SK-N-SH (cell line): ENCODE measurements at regions not wholly inside any gene's neighbourhood (a gene's known extent, or its start where the extent isn't known, plus 50 kb on each side); places are given as distances from the start of the nearest gene placed in this dataset.

Experiments used
- CTCF ChIA-PET: fragments of 300-600, 350-600 bp; formaldehyde crosslinking; extraction: SDS; loops from one replicate; lab custom pipeline; 2021; lab: Yijun Ruan, JAX
- POLR2A ChIA-PET: fragments of 350-600 bp; sonication (Branson Sonifier 250); formaldehyde crosslinking; extraction: SDS; loops from one replicate; lab custom pipeline; 2020; ENCODE audit warnings: antibody characterized with exemption, inconsistent platforms; lab: Yijun Ruan, JAX
- DNase-seq: peaks from one replicate; pipeline ENCODE4 v3.0.0; 2012
- H2AFZ ChIP-seq: fragments of 200-600 bp; sonication (generic); 2 replicates; pipeline ENCODE4 v1.8.1; 2016; ENCODE audit warnings: antibody characterized with exemption, mild to moderate bottlenecking, low read depth
- H3F3A ChIP-seq: fragments of 200-600 bp; sonication (generic); replicated peaks from 2 replicates; pipeline ENCODE3; 2016; ENCODE audit warnings: antibody characterized with exemption, mild to moderate bottlenecking; ENCODE audit not compliant: insufficient read depth
- H3K27ac ChIP-seq, 2 experiments: fragments of 200-500 bp in 1 of 2; fragments of 200-600 bp in 1 of 2; sonication (Bioruptor generic) in 1 of 2; sonication (generic), shearing (Covaris generic) in 1 of 2; 2 replicates each; pipeline versions ENCODE4 v1.5.1 to v1.6.1; 2014 to 2016; ENCODE audit warnings: low read depth in 2 of 2, inconsistent platforms in 1 of 2, low read length in 1 of 2, mild to moderate bottlenecking in 1 of 2, mixed read lengths in 1 of 2
- H3K27me3 ChIP-seq: fragments of 200-600 bp; sonication (generic), shearing (Covaris generic); 2 replicates; pipeline ENCODE4 v1.6.1; 2016; ENCODE audit warnings: mixed run types; ENCODE audit not compliant: insufficient read depth
- H3K36me3 ChIP-seq, 2 experiments: fragments of 200-500 bp in 1 of 2; fragments of 200-600 bp in 1 of 2; sonication (Bioruptor generic) in 1 of 2; sonication (generic) in 1 of 2; replicated peaks in 1 of 2; 2 replicates each; pipeline versions ENCODE3 to v1.5.1; 2014 to 2016; ENCODE audit warnings: low read length in 1 of 2, mild to moderate bottlenecking in 1 of 2; ENCODE audit not compliant: insufficient read depth in 2 of 2, control insufficient read depth in 1 of 2
- H3K4me1 ChIP-seq, 2 experiments: fragments of 200-500 bp in 1 of 2; fragments of 200-600 bp in 1 of 2; sonication (Bioruptor generic) in 1 of 2; sonication (generic), shearing (Covaris generic) in 1 of 2; 2 replicates each; pipeline versions ENCODE4 v1.5.1 to v1.6.1; 2014 to 2016; ENCODE audit warnings: low read depth in 1 of 2, low read length in 1 of 2, mixed run types in 1 of 2; ENCODE audit not compliant: insufficient read depth in 2 of 2, control insufficient read depth in 1 of 2
- H3K4me2 ChIP-seq: fragments of 200-600 bp; sonication (generic), shearing (Covaris generic); 2 replicates; pipeline ENCODE4 v1.6.1; 2017; ENCODE audit warnings: mixed run types
- H3K4me3 ChIP-seq, 2 experiments: fragments of 200-500 bp in 1 of 2; fragments of 200-600 bp in 1 of 2; sonication (Bioruptor generic) in 1 of 2; sonication (generic), shearing (Covaris generic) in 1 of 2; 2 replicates each; pipeline versions ENCODE4 v1.5.1 to v1.8.1; 2014 to 2016; ENCODE audit warnings: low read depth in 2 of 2, inconsistent platforms in 1 of 2, low read length in 1 of 2, mild to moderate bottlenecking in 1 of 2, mixed read lengths in 1 of 2, moderate library complexity in 1 of 2
- H3K79me2 ChIP-seq: fragments of 200-600 bp; sonication (generic); 2 replicates; pipeline ENCODE4 v1.8.1; 2017; ENCODE audit warnings: mild to moderate bottlenecking; ENCODE audit not compliant: insufficient read depth
- H3K9ac ChIP-seq: fragments of 200-600 bp; sonication (generic); 2 replicates; pipeline ENCODE4 v1.6.1; 2017; ENCODE audit warnings: mixed run types
- H3K9me2 ChIP-seq: fragments of 200-600 bp; sonication (generic); 2 replicates; pipeline ENCODE4 v1.6.1; 2017; ENCODE audit warnings: mixed run types
- H3K9me3 ChIP-seq: fragments of 200-600 bp; sonication (generic); 2 replicates; pipeline ENCODE4 v1.6.1; 2017; ENCODE audit warnings: mixed run types, mild to moderate bottlenecking, moderate library complexity
- H4K20me1 ChIP-seq: fragments of 200-600 bp; sonication (generic); 2 replicates; pipeline ENCODE4 v1.6.1; 2017; ENCODE audit warnings: mild to moderate bottlenecking, mixed run types; ENCODE audit not compliant: insufficient read depth
- CHD2 ChIP-seq: fragments of 150-350 bp; IDR thresholded peaks from 2 replicates; pipeline ENCODE4 v1.6.1; 2018; ENCODE audit warnings: low read length; ENCODE audit not compliant: partially characterized antibody
- EZH2phosphoT487 ChIP-seq: fragments of 200-600 bp; sonication (generic); IDR thresholded peaks from 2 replicates; pipeline ENCODE4 v1.6.1; 2017; ENCODE audit warnings: low read depth, mixed run types, mild to moderate bottlenecking, antibody characterized with exemption, moderate library complexity, borderline replicate concordance
- FOXJ3 ChIP-seq: sonication (generic); formaldehyde crosslinking; IDR thresholded peaks from 2 replicates; pipeline ENCODE4 v1.5.1; 2020; ENCODE audit warnings: mild to moderate bottlenecking, missing genetic modification reagents
- GATA2 ChIP-seq: sonication (generic); formaldehyde crosslinking; IDR thresholded peaks from 2 replicates; pipeline ENCODE4 v1.5.0; 2020; ENCODE audit warnings: mild to moderate bottlenecking, missing genetic modification reagents
- JUND ChIP-seq: IDR thresholded peaks from 2 replicates; pipeline ENCODE4 v1.4.0; 2012
- MEF2A ChIP-seq: IDR thresholded peaks from 2 replicates; pipeline ENCODE4 v1.4.0; 2012; ENCODE audit warnings: low read depth, borderline replicate concordance
- NFIC ChIP-seq: IDR thresholded peaks from 2 replicates; pipeline ENCODE4 v1.4.0; 2012; ENCODE audit warnings: borderline replicate concordance
- NRF1 ChIP-seq: IDR thresholded peaks from 2 replicates; pipeline ENCODE4 v1.6.1; 2012; ENCODE audit warnings: low read depth, mild to moderate bottlenecking, low read length
- POLR2AphosphoS5 ChIP-seq: IDR thresholded peaks from 2 replicates; pipeline ENCODE4 v1.6.1; 2012; ENCODE audit warnings: low read depth, low read length
- RCOR1 ChIP-seq: fragments of 150-350 bp; IDR thresholded peaks from 2 replicates; pipeline ENCODE4 v1.6.1; 2017; ENCODE audit warnings: antibody characterized with exemption, low read length
- RFX5 ChIP-seq: IDR thresholded peaks from 2 replicates; pipeline ENCODE4 v1.6.1; 2012; ENCODE audit warnings: mild to moderate bottlenecking, improper control_type of control experiment, low read length
- RXRA ChIP-seq: IDR thresholded peaks from 2 replicates; pipeline ENCODE4 v1.4.0; 2012; ENCODE audit warnings: low read depth, mild to moderate bottlenecking, borderline replicate concordance
- SIN3A ChIP-seq: IDR thresholded peaks from 2 replicates; pipeline ENCODE4 v1.6.1; 2012; ENCODE audit warnings: low read depth, mild to moderate bottlenecking, low read length, moderate library complexity, borderline replicate concordance
- SMC3 ChIP-seq: IDR thresholded peaks from 2 replicates; pipeline ENCODE4 v1.6.1; 2012; ENCODE audit warnings: low read depth, low read length, improper control_type of control experiment
- TAF1 ChIP-seq: IDR thresholded peaks from 2 replicates; pipeline ENCODE4 v1.6.1; 2012; ENCODE audit warnings: low read depth, mild to moderate bottlenecking, low read length, moderate library complexity, borderline replicate concordance
- USF1 ChIP-seq: IDR thresholded peaks from 2 replicates; pipeline ENCODE4 v1.4.0; 2012; ENCODE audit warnings: low read depth, borderline replicate concordance
- ZBTB33 ChIP-seq: IDR thresholded peaks from 2 replicates; pipeline ENCODE4 v1.4.0; 2012; ENCODE audit warnings: low read depth, borderline replicate concordance
- WGBS: methylation state at CpG from one replicate; pipeline ENCODE4 v1.1.6; 2017; ENCODE audit warnings: low lambda C conversion rate; 5-methylcytosine and 5-hydroxymethylcytosine counted together
- TF ChIP-seq, protein P1 (sequence below): IDR thresholded peaks from 2 replicates; pipeline ENCODE4; 2012
- TF ChIP-seq, protein P2 (sequence below): IDR thresholded peaks from 2 replicates; pipeline ENCODE4 v1.4.0; 2012; ENCODE audit warnings: low read depth
- TF ChIP-seq, protein P3 (sequence below): IDR thresholded peaks from 2 replicates; pipeline ENCODE4 v1.6.1; 2012; ENCODE audit warnings: mild to moderate bottlenecking, low read depth, low read length, moderate library complexity

GRCh38 chr14:86933460-86933859 lies 1059.5 kb downstream of the GALC start (continued):
- TF ChIP-seq EZH2phosphoT487 (no peak), USF1 (no peak), ZBTB33 (no peak), RFX5 (no peak), CHD2 (no peak)
- TF ChIP-seq, protein P1, sequence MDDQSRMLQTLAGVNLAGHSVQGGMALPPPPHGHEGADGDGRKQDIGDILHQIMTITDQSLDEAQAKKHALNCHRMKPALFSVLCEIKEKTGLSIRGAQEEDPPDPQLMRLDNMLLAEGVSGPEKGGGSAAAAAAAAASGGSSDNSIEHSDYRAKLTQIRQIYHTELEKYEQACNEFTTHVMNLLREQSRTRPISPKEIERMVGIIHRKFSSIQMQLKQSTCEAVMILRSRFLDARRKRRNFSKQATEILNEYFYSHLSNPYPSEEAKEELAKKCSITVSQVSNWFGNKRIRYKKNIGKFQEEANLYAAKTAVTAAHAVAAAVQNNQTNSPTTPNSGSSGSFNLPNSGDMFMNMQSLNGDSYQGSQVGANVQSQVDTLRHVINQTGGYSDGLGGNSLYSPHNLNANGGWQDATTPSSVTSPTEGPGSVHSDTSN: no peak
- TF ChIP-seq, all 33 proteins: peak for 0

- no peak overlapping the region for H2AFZ ChIP-seq
- ChIA-PET CTCF (interaction anchor here (0.6 to 1.2 kb wide), 3 partner anchors 12 to 425 kb away, joined by 3 to 4 read pairs (median 4); no protein-coding TSS in a partner anchor), POLR2A (no interaction called here)
- H3K79me2 ChIP-seq: no peaks in the 10 kb centered on the region
- no peak overlapping the region for H3K4me3 ChIP-seq
- H3K36me3 ChIP-seq: no peaks in the 10 kb centered on the region
- H3K9ac ChIP-seq: no peak overlapping the region
- no peaks in the 10 kb centered on the region for H3K4me1 ChIP-seq
- TF ChIP-seq POLR2AphosphoS5 (no peak), NFIC (no peak), SIN3A (no peak), MEF2A (no peak), NRF1 (no peak), FOXJ3 (CRISPR knock-in tag) (no peak), RXRA (no peak), TAF1 (no peak), RCOR1 (no peak), ZBTB33 (no peak), SMC3 (no peak), CHD2 (no peak), JUND (no peak), RFX5 (no peak), GATA2 (CRISPR knock-in tag) (no peak)
- TF ChIP-seq, protein P2, sequence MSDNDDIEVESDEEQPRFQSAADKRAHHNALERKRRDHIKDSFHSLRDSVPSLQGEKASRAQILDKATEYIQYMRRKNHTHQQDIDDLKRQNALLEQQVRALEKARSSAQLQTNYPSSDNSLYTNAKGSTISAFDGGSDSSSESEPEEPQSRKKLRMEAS: no peak
- TF ChIP-seq, protein P3, sequence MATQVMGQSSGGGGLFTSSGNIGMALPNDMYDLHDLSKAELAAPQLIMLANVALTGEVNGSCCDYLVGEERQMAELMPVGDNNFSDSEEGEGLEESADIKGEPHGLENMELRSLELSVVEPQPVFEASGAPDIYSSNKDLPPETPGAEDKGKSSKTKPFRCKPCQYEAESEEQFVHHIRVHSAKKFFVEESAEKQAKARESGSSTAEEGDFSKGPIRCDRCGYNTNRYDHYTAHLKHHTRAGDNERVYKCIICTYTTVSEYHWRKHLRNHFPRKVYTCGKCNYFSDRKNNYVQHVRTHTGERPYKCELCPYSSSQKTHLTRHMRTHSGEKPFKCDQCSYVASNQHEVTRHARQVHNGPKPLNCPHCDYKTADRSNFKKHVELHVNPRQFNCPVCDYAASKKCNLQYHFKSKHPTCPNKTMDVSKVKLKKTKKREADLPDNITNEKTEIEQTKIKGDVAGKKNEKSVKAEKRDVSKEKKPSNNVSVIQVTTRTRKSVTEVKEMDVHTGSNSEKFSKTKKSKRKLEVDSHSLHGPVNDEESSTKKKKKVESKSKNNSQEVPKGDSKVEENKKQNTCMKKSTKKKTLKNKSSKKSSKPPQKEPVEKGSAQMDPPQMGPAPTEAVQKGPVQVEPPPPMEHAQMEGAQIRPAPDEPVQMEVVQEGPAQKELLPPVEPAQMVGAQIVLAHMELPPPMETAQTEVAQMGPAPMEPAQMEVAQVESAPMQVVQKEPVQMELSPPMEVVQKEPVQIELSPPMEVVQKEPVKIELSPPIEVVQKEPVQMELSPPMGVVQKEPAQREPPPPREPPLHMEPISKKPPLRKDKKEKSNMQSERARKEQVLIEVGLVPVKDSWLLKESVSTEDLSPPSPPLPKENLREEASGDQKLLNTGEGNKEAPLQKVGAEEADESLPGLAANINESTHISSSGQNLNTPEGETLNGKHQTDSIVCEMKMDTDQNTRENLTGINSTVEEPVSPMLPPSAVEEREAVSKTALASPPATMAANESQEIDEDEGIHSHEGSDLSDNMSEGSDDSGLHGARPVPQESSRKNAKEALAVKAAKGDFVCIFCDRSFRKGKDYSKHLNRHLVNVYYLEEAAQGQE: no peak
- TF ChIP-seq, protein P1: no peak
- DNase-seq: no peak
- H3F3A ChIP-seq: no peaks in the 10 kb centered on the region
- no peak overlapping the region for H3K4me2 ChIP-seq
- no peaks in the 10 kb centered on the region for H3K9me2 ChIP-seq
- WGBS: 2% methylated on average over 2 of the region's 2 CpGs
- no peaks in the 10 kb centered on the region for H3K9me3 ChIP-seq
- H4K20me1 ChIP-seq: no peaks in the 10 kb centered on the region
- no peak overlapping the region for H3K27ac ChIP-seq
- H3K27me3 ChIP-seq: no peaks in the 10 kb centered on the region
Observed at GRCh38 chr14:86915406-86915805, 1077.6 kb downstream of the GALC start.
